ENCODE measurements at regions not wholly inside any gene's neighbourhood (a gene's known extent, or its start where the extent isn't known, plus 50 kb on each side); places are given as distances from the start of the nearest gene placed in this dataset.

DNA sequence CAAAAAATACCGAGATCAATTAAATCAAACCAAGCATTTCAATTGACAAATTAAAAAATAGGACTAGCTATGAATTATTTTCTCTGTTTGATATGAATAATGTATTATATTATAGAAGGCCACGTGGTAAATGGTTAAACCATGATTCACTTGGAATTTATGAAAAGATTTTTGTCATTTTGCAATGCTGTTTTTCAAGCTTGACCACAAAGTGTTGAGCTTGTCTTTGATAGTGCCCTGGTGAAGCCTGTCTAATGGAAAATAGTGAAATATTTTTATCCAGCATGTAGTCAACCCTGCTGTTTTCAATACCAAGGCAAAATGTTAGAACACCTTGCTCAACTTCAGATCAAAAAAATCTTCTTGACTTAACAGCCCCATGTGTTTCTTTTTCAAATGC, 288.0 kb upstream of the PRMT6 start:
- no peak overlapping the region for H3K27ac ChIP-seq (ENCODE audit: low read length)
- no peak overlapping the region for H3K4me2 ChIP-seq (ENCODE audit: low read depth, low read length)
- no peaks in the 10 kb centered on the region for H3K79me2 ChIP-seq (ENCODE audit: low read length)
- no peaks in the 10 kb centered on the region for H4K20me1 ChIP-seq (ENCODE audit: insufficient read depth, low read length)
- DNase-seq, result no peak
- H3K4me1 ChIP-seq (ENCODE audit: low read length), result no peaks in the 10 kb centered on the region
- H3K4me3 ChIP-seq (ENCODE audit: low read length), result no peak overlapping the region
- H2AFZ ChIP-seq (ENCODE audit: low read length), result no peak overlapping the region
- no peaks in the 10 kb centered on the region for H3K36me3 ChIP-seq (replicated peaks; ENCODE audit: insufficient read depth, low read length)
- TF ChIP-seq, protein P1, sequence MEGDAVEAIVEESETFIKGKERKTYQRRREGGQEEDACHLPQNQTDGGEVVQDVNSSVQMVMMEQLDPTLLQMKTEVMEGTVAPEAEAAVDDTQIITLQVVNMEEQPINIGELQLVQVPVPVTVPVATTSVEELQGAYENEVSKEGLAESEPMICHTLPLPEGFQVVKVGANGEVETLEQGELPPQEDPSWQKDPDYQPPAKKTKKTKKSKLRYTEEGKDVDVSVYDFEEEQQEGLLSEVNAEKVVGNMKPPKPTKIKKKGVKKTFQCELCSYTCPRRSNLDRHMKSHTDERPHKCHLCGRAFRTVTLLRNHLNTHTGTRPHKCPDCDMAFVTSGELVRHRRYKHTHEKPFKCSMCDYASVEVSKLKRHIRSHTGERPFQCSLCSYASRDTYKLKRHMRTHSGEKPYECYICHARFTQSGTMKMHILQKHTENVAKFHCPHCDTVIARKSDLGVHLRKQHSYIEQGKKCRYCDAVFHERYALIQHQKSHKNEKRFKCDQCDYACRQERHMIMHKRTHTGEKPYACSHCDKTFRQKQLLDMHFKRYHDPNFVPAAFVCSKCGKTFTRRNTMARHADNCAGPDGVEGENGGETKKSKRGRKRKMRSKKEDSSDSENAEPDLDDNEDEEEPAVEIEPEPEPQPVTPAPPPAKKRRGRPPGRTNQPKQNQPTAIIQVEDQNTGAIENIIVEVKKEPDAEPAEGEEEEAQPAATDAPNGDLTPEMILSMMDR (IDR thresholded peaks at IDR 0.05; ENCODE audit: low read length), result no peak
- TF ChIP-seq EZH2 (optimal IDR thresholded peaks at IDR 0.05; ENCODE audit: low read depth, low read length) (no peak), EZH2phosphoT487 (IDR thresholded peaks at IDR 0.05; ENCODE audit: low read length) (no peak)
- H3K9me2 ChIP-seq (replicated peaks; ENCODE audit: insufficient read depth, low read length), result no peaks in the 10 kb centered on the region
- H3K9me3 ChIP-seq (replicated peaks; ENCODE audit: insufficient read depth, low read length), result no peaks in the 10 kb centered on the region
- no peaks in the 10 kb centered on the region for H3F3A ChIP-seq (ENCODE audit: insufficient read depth, low read length)
- no peak overlapping the region for H3K9ac ChIP-seq (ENCODE audit: low read length)
- H3K27me3 ChIP-seq (replicated peaks; ENCODE audit: insufficient read depth, low read length), result no peaks in the 10 kb centered on the region

DNA sequence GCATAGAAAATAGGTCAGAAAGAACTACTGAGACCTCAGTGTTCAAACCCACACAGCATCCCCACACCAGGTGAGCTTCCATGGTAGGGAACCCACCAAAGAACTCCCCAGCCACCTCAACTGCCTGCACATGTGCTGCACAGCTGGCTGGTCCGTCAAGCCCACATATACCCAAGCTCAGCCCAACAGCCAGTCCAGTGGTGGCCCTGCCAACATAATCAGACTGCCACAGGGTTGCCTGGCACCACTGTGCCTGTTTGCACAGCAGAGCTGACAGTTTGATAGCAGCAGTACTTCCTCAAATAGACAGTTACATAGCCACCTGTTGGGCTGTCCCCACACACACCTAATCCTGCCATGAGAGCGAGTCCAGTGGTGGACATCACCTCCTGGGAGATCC, 283.3 kb upstream of the PRMT6 start:
- H3K9me3 ChIP-seq (replicated peaks; ENCODE audit: insufficient read depth, low read length), result no peaks in the 10 kb centered on the region
- no peaks in the 10 kb centered on the region for H4K20me1 ChIP-seq (ENCODE audit: insufficient read depth, low read length)
- H3F3A ChIP-seq (ENCODE audit: insufficient read depth, low read length), result no peaks in the 10 kb centered on the region
- H3K4me1 ChIP-seq (ENCODE audit: low read length), result no peaks in the 10 kb centered on the region
- H3K27me3 ChIP-seq (replicated peaks; ENCODE audit: insufficient read depth, low read length), result no peaks in the 10 kb centered on the region
- no peak overlapping the region for H3K4me2 ChIP-seq (ENCODE audit: low read depth, low read length)
- no peak overlapping the region for H2AFZ ChIP-seq (ENCODE audit: low read length)
- no peak overlapping the region for H3K9ac ChIP-seq (ENCODE audit: low read length)
- H3K36me3 ChIP-seq (replicated peaks; ENCODE audit: insufficient read depth, low read length), result no peaks in the 10 kb centered on the region
- no peak overlapping the region for H3K4me3 ChIP-seq (ENCODE audit: low read length)
- TF ChIP-seq EZH2phosphoT487 (IDR thresholded peaks at IDR 0.05; ENCODE audit: low read length), result no peak
- TF ChIP-seq, protein P1 (IDR thresholded peaks at IDR 0.05; ENCODE audit: low read length), result no peak
- TF ChIP-seq EZH2 (optimal IDR thresholded peaks at IDR 0.05; ENCODE audit: low read depth, low read length), result no peak
- H3K27ac ChIP-seq (ENCODE audit: low read length), result no peak overlapping the region
- no peaks in the 10 kb centered on the region for H3K79me2 ChIP-seq (ENCODE audit: low read length)
- no peaks in the 10 kb centered on the region for H3K9me2 ChIP-seq (replicated peaks; ENCODE audit: insufficient read depth, low read length)
- no peak for DNase-seq

DNA sequence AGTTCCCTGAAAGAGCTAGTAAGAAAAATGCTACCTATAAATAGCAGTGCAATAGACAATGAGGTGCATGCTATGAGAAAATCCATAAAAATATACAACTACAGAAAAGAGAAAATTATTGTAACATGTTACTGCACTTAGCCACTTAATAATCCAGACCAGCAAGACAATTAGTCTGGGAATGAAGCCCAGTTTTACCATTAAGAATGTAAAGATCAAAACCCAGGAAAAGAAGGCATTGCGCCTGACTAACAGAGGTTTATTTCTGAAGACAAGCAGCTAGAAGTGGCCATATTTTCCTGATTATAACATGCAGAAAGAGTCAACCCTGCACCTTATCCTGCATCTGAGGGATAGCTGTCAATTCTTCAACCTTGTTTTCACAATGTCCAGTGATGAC, 276.4 kb upstream of the PRMT6 start:
- no peaks in the 10 kb centered on the region for H3K9me2 ChIP-seq (replicated peaks; ENCODE audit: insufficient read depth, low read length)
- no peaks in the 10 kb centered on the region for H3K27me3 ChIP-seq (replicated peaks; ENCODE audit: insufficient read depth, low read length)
- no peaks in the 10 kb centered on the region for H3K4me1 ChIP-seq (ENCODE audit: low read length)
- H3K4me2 ChIP-seq (ENCODE audit: low read depth, low read length), result no peak overlapping the region
- H3K79me2 ChIP-seq (ENCODE audit: low read length), result no peaks in the 10 kb centered on the region
- H2AFZ ChIP-seq (ENCODE audit: low read length), result no peak overlapping the region
- no peaks in the 10 kb centered on the region for H3K36me3 ChIP-seq (replicated peaks; ENCODE audit: insufficient read depth, low read length)
- no peaks in the 10 kb centered on the region for H4K20me1 ChIP-seq (ENCODE audit: insufficient read depth, low read length)
- H3K4me3 ChIP-seq (ENCODE audit: low read length), result no peak overlapping the region
- no peak for DNase-seq
- no peaks in the 10 kb centered on the region for H3F3A ChIP-seq (ENCODE audit: insufficient read depth, low read length)
- no peak overlapping the region for H3K27ac ChIP-seq (ENCODE audit: low read length)
- H3K9me3 ChIP-seq (replicated peaks; ENCODE audit: insufficient read depth, low read length), result no peaks in the 10 kb centered on the region
- TF ChIP-seq EZH2phosphoT487 (IDR thresholded peaks at IDR 0.05; ENCODE audit: low read length), result no peak
- TF ChIP-seq EZH2 (optimal IDR thresholded peaks at IDR 0.05; ENCODE audit: low read depth, low read length), result no peak
- TF ChIP-seq, protein P1 (IDR thresholded peaks at IDR 0.05; ENCODE audit: low read length), result no peak
- no peak overlapping the region for H3K9ac ChIP-seq (ENCODE audit: low read length)

All from MM.1S (cell line).